Stomach (tissue), 4 donors: ENCODE measurements at regions not wholly inside any gene's neighbourhood (a gene's known extent, or its start where the extent isn't known, plus 50 kb on each side); places are given as distances from the start of the nearest gene placed in this dataset.

ENCODE experiments used
- CTCF ChIP-seq, 7 experiments: fragments of 450-650 bp in 4 of 7; fragments of 200-600 bp in 3 of 7; sonication (generic) in 3 of 7; IDR thresholded peaks; one replicate each; pipeline ENCODE4 v1.5.1; 2016 to 2019; ENCODE audit warnings: antibody characterized with exemption in 7 of 7, control low read depth in 2 of 7, mild to moderate bottlenecking in 1 of 7
- EP300 ChIP-seq: sonication (generic); formaldehyde crosslinking; IDR thresholded peaks from one replicate; pipeline ENCODE4 v1.6.1; 2017; ENCODE audit warnings: antibody characterized with exemption
- POLR2A ChIP-seq, 4 donors: fragments of 450-650 bp; IDR thresholded peaks; one replicate each; pipeline ENCODE4 v1.6.1; 2016; ENCODE audit warnings: antibody characterized with exemption in 4 of 4, control low read depth in 2 of 4, mild to moderate bottlenecking in 1 of 4, moderate library complexity in 1 of 4
- POLR2AphosphoS5 ChIP-seq, 3 donors: sonication (generic); formaldehyde crosslinking; IDR thresholded peaks; one replicate each; pipeline ENCODE4 v1.6.1; 2016; ENCODE audit warnings: antibody characterized with exemption in 3 of 3

- TF ChIP-seq POLR2A (IDR thresholded peaks at IDR 0.05) (no peak), CTCF (IDR thresholded peaks at IDR 0.05) (no peak), EP300 (no peak), POLR2AphosphoS5 (IDR thresholded peaks at IDR 0.05) (no peak)
Observed at GRCh38 chr21:23496729-23497128, 2110.6 kb downstream of the MRPL39 start.
